Psoas muscle (tissue), 7 donors: ENCODE measurements at regions not wholly inside any gene's neighbourhood (a gene's known extent, or its start where the extent isn't known, plus 50 kb on each side); places are given as distances from the start of the nearest gene placed in this dataset.
A peak's percentile ranks its signal among the peaks of the same experiment; 100 is the strongest.

ENCODE experiments used
- ATAC-seq, 4 donors: fragments of 200-7000 bp; cut with Tn5 transposase; one replicate each; pipeline ENCODE4 v1.9.1; 2020; ENCODE audit warnings: moderate library complexity in 3 of 4, mild to moderate bottlenecking in 2 of 4
- DNase-seq, 2 donors: peaks; one replicate each; pipeline ENCODE4 v3.0.0-alpha.2; 2020
- H3K27ac ChIP-seq: fragments of 200-600 bp; one replicate; pipeline ENCODE4 v1.8.0; 2022
- H3K27me3 ChIP-seq, 3 donors: fragments of 200-600 bp in 1 of 3; one replicate each; pipeline versions ENCODE4 v1.6.1 to v1.8.0; 2013 to 2022; ENCODE audit warnings: low read length in 2 of 3, mild to moderate bottlenecking in 2 of 3, moderate library complexity in 1 of 3; ENCODE audit not compliant: insufficient read depth in 3 of 3
- H3K36me3 ChIP-seq, 2 donors: fragments of 200-600 bp in 1 of 2; one replicate each; pipeline versions ENCODE4 v1.6.1 to v1.8.0; 2013 to 2022; ENCODE audit warnings: low read depth in 1 of 2, mild to moderate bottlenecking in 1 of 2, moderate library complexity in 1 of 2; ENCODE audit not compliant: insufficient read depth in 1 of 2
- H3K4me1 ChIP-seq: fragments of 200-600 bp; one replicate; pipeline ENCODE4 v1.8.0; 2022
- H3K4me3 ChIP-seq: fragments of 200-600 bp; one replicate; pipeline ENCODE4 v1.8.0; 2022; ENCODE audit warnings: mild to moderate bottlenecking
- H3K9me3 ChIP-seq: fragments of 200-600 bp; one replicate; pipeline ENCODE4 v1.8.0; 2022
- CTCF ChIP-seq: fragments of 200-600 bp; IDR thresholded peaks from one replicate; pipeline ENCODE4 v1.8.0; 2022; ENCODE audit warnings: antibody characterized with exemption
- WGBS, 3 donors: extraction: QIAGEN DNeasy Blood & Tissue Kit; methylation state at CpG; one replicate each; pipeline versions ENCODE4 v1.1.6 to v1.1.7; 2013; 5-methylcytosine and 5-hydroxymethylcytosine counted together
- intact Hi-C, 2 donors: fragments of 100-400 bp; cut with DNase I; formaldehyde crosslinking; loops; one replicate each; pipeline versions ENCODE4 v1.11.0 to v1.14.2; 2022
- donor health status: healthy with polysubstance abuse.
- donor health status: DM: no; HTN: no; CAD: no; lungs with moderate emphysema.
- donor health status: Bipolar disorder and iron deficiency.
- donor health status: healthy.
- donor health status: DM: yes; HTN: yes; CAD: no.
- donor health status: DM: no; HTN: no; CAD: no.
- donor health status: DM: yes; HTN: yes; CAD: no.

- no peaks in the 10 kb centered on the region for H3K9me3 ChIP-seq
- no peak for ATAC-seq
- H3K27me3 ChIP-seq, result peaks cover 0 to 2% (median 0%) of the 10 kb centered on the region in 3 donors
- H3K36me3 ChIP-seq, result no peaks in the 10 kb centered on the region
- H3K4me1 ChIP-seq, result no peaks in the 10 kb centered on the region
- TF ChIP-seq CTCF, result no peak
- intact Hi-C loops, result no loop called here
- H3K27ac ChIP-seq, result no peak overlapping the region
- no peak overlapping the region for H3K4me3 ChIP-seq
- 28 to 35% (median 35%) methylated on average over 9 of the region's 9 CpGs for WGBS, 3 donors
- DNase-seq, result no peak
Observed at GRCh38 chr1:163672976-163673758, 351.4 kb downstream of the NUF2 start.

DNA sequence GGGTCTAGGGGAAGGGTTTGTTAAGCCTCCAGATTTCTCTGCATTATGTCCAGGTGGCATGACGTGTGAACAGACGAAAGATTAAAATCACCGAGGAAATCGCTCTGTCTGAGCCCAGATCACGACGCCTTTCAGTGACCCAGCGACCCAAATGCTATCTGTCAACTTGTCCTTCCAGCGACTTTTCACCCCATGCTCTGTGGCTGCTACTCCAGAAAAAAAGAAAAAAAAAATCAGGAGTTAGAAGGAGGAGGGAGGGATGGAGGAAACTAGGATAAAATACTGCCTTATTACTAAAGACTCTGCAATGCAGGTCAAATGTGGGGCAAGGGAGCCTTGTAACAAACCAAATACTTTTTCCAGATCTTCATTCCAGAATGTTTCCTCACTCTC, 352.0 kb downstream of the NUF2 start:
- WGBS, 3 donors, result 12 to 18% (median 15%) methylated on average over 8 of the region's 8 CpGs
- Histone ChIP-seq H3K36me3 (no peaks in the 10 kb centered on the region), H3K27me3 (peaks cover 0 to 2% (median 0%) of the 10 kb centered on the region in 3 donors), H3K27ac (no peak overlapping the region), H3K9me3 (no peaks in the 10 kb centered on the region), H3K4me1 (no peaks in the 10 kb centered on the region), H3K4me3 (no peak overlapping the region)
- intact Hi-C loops, result no loop called here
- no peak for ATAC-seq
- DNase-seq, result no peak
- TF ChIP-seq CTCF, result no peak

- intact Hi-C loops, result no loop called here
- Histone ChIP-seq H3K27me3 (peaks cover 0 to 2% (median 0%) of the 10 kb centered on the region in 3 donors), H3K9me3 (no peaks in the 10 kb centered on the region), H3K27ac (no peak overlapping the region), H3K36me3 (no peaks in the 10 kb centered on the region), H3K4me1 (no peaks in the 10 kb centered on the region), H3K4me3 (no peak overlapping the region)
- ATAC-seq, result no peak
- 55 to 67% (median 64%) methylated on average over 1 of the region's 1 CpG for WGBS, 3 donors
- DNase-seq, result no peak
- TF ChIP-seq CTCF, result no peak
Observed at GRCh38 chr1:163674236-163674635, 352.5 kb downstream of the NUF2 start.

GRCh38 chr1:163684785-163685184, 363.0 kb downstream of the NUF2 start:
- no peaks in the 10 kb centered on the region for H3K27me3 ChIP-seq
- no peak overlapping the region for H3K4me3 ChIP-seq
- ATAC-seq (no peak), DNase-seq (no peak)
- no peaks in the 10 kb centered on the region for H3K4me1 ChIP-seq
- H3K9me3 ChIP-seq, result peaks cover 8% of the 10 kb centered on the region
- no peak for TF ChIP-seq CTCF
- H3K27ac ChIP-seq, result no peak overlapping the region
- intact Hi-C loops, result no loop called here
- H3K36me3 ChIP-seq, result no peaks in the 10 kb centered on the region
- 89 to 93% (median 90%) methylated on average over 1 of the region's 1 CpG for WGBS, 3 donors

GRCh38 chr1:163692266-163692665, 370.5 kb downstream of the NUF2 start:
- Histone ChIP-seq H3K36me3 (no peaks in the 10 kb centered on the region), H3K4me1 (no peaks in the 10 kb centered on the region), H3K4me3 (no peak overlapping the region), H3K27me3 (no peaks in the 10 kb centered on the region), H3K9me3 (no peaks in the 10 kb centered on the region), H3K27ac (no peak overlapping the region)
- DNase-seq (peak in 1 of 2 donors; percentile 45), ATAC-seq (no peak)
- TF ChIP-seq CTCF, result no peak
- 75 to 90% (median 84%) methylated on average over 14 of the region's 14 CpGs for WGBS, 3 donors
- intact Hi-C loops, result no loop called here
